Left renal pelvis (tissue), 4 donors: ENCODE measurements at regions not wholly inside any gene's neighbourhood (a gene's known extent, or its start where the extent isn't known, plus 50 kb on each side); places are given as distances from the start of the nearest gene placed in this dataset.

Experiments
- DNase-seq, 4 donors: peaks; one replicate each; pipeline ENCODE4 v3.0.0-alpha.2; 2013; ENCODE audit warnings: low read depth in 4 of 4, low spot score in 3 of 4

DNA sequence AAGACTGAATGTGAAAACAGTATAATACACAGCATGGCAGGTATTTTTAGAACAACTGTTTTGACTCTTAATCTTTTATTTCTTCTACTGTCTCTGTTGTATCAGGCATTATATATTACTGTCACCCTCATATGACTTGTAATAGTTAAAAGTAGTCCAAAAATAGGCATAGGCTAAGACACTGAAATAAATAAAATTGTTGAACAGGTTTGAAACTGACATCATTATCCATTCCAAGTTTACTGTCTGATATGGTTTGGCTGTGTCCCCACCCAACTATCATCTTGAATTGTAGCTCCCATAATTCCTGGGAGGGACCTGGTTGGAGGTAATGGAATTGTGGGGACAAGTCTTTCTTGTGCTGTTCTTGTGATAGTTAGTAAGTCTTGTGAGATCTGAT lies 91.4 kb upstream of the CDH19 start:
- no peak for DNase-seq

DNA sequence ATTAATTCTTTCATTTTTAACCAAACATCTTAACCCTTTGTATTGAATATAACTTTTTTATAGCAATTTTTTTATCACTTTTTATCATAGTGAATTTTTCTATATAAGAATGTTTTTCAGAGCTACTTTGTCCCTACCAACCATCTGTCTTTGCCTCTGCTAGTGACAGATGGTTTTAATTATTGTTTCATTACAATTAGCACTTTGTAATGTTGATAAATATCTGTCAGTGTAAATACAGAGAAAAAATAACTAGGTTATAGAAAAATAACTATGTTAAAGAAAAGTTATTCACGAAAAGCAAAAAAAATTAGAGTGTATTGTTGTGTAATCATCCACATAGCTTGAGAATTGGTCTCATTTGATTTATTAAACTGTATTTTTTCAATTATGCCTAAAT lies 91.0 kb upstream of the CDH19 start:
- DNase-seq: no peak

DNA sequence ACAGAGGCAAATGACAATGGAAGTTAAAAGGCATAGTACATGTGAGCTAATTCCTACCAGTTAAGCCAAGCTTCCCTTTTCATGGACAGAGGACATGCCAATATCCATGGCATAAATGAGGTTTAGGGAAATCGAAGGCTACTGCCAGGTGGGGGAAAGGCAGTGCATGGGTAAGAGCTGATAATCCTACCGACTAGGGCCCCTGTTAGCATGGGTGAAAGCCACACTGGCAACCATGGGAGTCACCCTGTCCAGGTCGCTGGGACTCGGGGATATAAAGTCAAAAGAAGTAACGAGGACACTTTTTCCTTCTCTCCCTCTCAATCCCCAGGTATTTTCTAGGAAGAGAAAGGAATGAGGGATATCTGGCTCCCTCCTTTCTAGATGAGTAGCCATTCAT lies 83.7 kb upstream of the CDH19 start:
- no peak for DNase-seq

DNA sequence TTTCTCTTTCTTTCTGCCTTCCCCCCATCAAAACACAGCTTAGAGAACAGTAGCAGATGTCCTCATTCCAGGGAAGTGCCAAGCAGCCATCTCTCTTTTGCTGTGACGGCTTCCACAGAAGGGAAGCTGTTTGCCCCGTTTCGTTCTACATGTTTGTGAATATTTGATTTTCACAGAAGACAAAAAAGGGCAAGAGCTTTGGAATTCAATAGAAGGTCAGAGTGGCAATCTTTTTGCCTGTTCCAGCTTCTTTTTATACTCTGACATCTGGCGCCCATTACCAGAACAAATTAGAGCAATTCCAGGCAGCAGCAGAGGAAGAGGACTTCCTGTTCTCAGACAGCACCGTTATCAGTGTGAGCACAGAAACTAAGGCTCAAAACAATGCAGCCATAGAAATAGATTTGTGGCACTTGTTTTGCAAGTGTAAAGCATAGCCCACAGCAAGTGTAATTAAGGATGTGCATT lies 79.0 kb upstream of the CDH19 start:
- no peak for DNase-seq

DNA sequence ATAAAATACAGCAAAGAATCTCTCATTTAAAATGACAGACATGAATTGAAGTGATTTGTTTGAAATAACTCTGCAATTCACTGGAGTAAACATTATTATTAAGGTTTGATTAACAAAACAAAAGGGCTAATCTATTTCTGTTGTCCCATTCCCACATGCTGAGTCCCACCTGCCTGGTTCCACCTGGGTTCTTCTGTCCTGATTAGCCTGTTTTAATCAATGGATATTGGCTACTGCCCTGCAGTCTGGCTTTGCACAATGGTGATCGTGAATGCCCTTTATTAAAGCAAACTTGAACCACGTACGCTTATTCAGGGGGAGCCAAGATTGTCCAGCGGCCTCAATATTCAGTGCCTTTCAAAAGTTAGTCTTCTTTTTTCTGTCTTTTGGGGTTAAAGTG lies 72.8 kb upstream of the CDH19 start:
- no peak for DNase-seq

DNA sequence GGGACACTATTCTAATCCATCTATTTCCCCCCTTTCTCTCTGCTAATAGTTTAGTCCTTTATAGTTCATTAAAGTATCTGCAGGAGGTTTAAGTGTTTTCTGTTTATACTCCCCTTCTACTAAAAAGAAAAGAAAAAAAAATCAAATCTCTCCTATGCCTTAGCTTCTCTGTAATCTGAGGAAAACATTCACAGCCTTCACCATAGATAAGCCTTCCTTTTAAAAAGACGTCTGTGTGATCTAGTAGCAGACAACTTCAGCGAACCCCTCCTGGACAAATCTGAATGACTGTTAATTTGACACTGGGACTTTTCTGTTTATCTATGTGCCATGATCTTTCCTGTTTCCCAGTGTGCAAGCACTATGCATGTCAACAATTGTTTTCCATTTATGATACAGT lies 70.4 kb upstream of the CDH19 start:
- no peak for DNase-seq

DNA sequence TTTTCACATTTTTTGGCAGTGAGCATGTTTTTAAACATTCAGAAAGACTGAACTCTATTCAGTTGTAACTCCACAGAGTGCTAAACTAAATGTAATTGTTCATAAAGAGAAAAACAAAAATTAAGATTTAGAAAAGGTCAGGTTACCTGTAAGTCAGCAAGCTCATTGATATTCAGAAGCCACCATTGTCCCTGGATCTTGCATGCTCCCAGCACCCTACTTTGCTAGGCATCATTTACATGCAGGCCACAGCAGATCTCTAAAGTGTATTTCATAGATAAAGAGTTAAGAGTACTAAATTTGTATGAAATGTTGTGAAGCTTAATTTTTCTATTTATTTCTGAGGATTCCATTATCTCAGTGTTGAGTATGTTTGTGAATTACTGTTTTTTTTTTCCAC lies 64.8 kb upstream of the CDH19 start:
- no peak for DNase-seq

DNA sequence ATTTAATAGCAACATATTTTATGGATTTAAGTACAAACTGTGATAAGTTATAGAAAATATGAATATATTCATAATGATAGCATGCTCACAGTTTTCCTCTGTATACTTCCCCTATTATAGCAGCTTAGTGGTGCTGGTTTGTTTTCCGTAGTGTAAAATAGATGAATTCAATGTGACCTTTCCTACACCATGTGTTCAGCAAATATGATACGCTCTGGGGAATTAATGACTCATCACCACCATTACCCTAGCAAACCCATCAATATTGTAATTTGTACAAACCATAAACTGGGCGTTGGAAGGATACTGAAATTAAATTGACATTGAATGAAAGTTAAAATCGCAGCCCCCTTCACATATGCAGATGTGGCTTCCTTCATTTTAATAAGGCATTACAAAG lies 58.7 kb upstream of the CDH19 start:
- no peak for DNase-seq

DNA sequence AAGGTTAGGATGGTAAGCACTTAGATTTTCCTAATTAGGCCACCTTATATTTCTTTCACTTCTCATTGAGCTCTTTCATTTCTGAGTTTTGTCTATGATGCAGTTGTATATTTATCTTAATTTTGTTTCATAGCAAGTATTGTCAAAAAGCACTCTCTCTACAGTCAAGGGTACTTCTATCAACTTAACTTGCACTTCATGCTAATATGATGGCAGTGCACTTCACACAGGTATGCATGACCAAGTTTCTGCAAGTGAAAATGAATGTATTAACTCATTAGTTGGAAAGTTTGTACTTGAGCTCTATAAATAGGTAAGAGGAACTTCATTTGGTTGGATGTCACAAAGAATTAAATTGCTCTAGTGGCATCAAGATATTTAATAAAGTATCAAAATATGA lies 51.5 kb upstream of the CDH19 start:
- no peak for DNase-seq
